ENCODE measurements at regions not wholly inside any gene's neighbourhood (a gene's known extent, or its start where the extent isn't known, plus 50 kb on each side); places are given as distances from the start of the nearest gene placed in this dataset.

- no peak for TF ChIP-seq CTCF (IDR thresholded peaks at IDR 0.05)
- no peak overlapping the region for H3K27ac Mint-ChIP-seq
- no peaks in the 10 kb centered on the region for H3K27me3 Mint-ChIP-seq
- H3K4me3 ChIP-seq (ENCODE audit: low read length): no peak overlapping the region
- ChIA-PET POLR2A (no interaction called here), CTCF (no interaction called here)
- H3K27me3 ChIP-seq (ENCODE audit: control insufficient read depth in 1 of 2, insufficient read depth in 2 of 2, low read length in 2 of 2): no peaks in the 10 kb centered on the region
- intact Hi-C loops (cut with DNase I, micrococcal nuclease): no loop called here
- H3K27ac ChIP-seq (ENCODE audit: low read depth in 1 of 2, low read length in 2 of 2): no peak overlapping the region
- no peak overlapping the region for H3K4me3 Mint-ChIP-seq
- H3K9me3 ChIP-seq (ENCODE audit: control insufficient read depth in 1 of 2, insufficient read depth in 1 of 2, low read length in 2 of 2): no peaks in the 10 kb centered on the region
- H3K36me3 ChIP-seq (ENCODE audit: insufficient read depth, low read length): no peaks in the 10 kb centered on the region
- no peaks in the 10 kb centered on the region for H3K4me1 Mint-ChIP-seq (ENCODE audit: low read depth)
- ATAC-seq (ENCODE audit: poor library complexity): no peak
- H3K9me3 Mint-ChIP-seq: peaks cover 2% of the 10 kb centered on the region
- no peaks in the 10 kb centered on the region for H3K36me3 Mint-ChIP-seq (ENCODE audit: low read depth)
- DNase-seq: no peak
- H3K4me1 ChIP-seq (ENCODE audit: insufficient read depth, low read length): no peaks in the 10 kb centered on the region
Observed at GRCh38 chr2:198692907-198693510, 764.7 kb downstream of the SATB2 start.

GRCh38 chr2:198691236-198691635 is 766.5 kb downstream of the SATB2 start:
- peaks cover 2% of the 10 kb centered on the region for H3K9me3 Mint-ChIP-seq
- no peak overlapping the region for H3K4me3 Mint-ChIP-seq
- no peak overlapping the region for H3K27ac ChIP-seq (ENCODE audit: low read depth in 1 of 2, low read length in 2 of 2)
- H3K36me3 ChIP-seq (ENCODE audit: insufficient read depth, low read length): no peaks in the 10 kb centered on the region
- intact Hi-C loops (cut with DNase I, micrococcal nuclease): no loop called here
- no peak for TF ChIP-seq CTCF (IDR thresholded peaks at IDR 0.05)
- H3K4me1 ChIP-seq (ENCODE audit: insufficient read depth, low read length): no peaks in the 10 kb centered on the region
- H3K27me3 Mint-ChIP-seq: no peaks in the 10 kb centered on the region
- no peak overlapping the region for H3K27ac Mint-ChIP-seq
- DNase-seq: no peak
- POLR2A ChIA-PET: no interaction called here
- no peak overlapping the region for H3K4me3 ChIP-seq (ENCODE audit: low read length)
- no peaks in the 10 kb centered on the region for H3K36me3 Mint-ChIP-seq (ENCODE audit: low read depth)
- no peaks in the 10 kb centered on the region for H3K9me3 ChIP-seq (ENCODE audit: control insufficient read depth in 1 of 2, insufficient read depth in 1 of 2, low read length in 2 of 2)
- H3K27me3 ChIP-seq (ENCODE audit: control insufficient read depth in 1 of 2, insufficient read depth in 2 of 2, low read length in 2 of 2): no peaks in the 10 kb centered on the region
- H3K4me1 Mint-ChIP-seq (ENCODE audit: low read depth): no peaks in the 10 kb centered on the region
- CTCF ChIA-PET: no interaction called here
- ATAC-seq (ENCODE audit: poor library complexity): no peak

GRCh38 chr2:198664321-198664720 is 793.4 kb downstream of the SATB2 start:
- Mint-ChIP-seq H3K27me3 (no peaks in the 10 kb centered on the region), H3K9me3 (no peaks in the 10 kb centered on the region), H3K27ac (no peak overlapping the region), H3K36me3 (ENCODE audit: low read depth) (no peaks in the 10 kb centered on the region), H3K4me3 (no peak overlapping the region), H3K4me1 (ENCODE audit: low read depth) (no peaks in the 10 kb centered on the region)
- no peak overlapping the region for H3K4me3 ChIP-seq (ENCODE audit: low read length)
- no peaks in the 10 kb centered on the region for H3K27me3 ChIP-seq (ENCODE audit: control insufficient read depth in 1 of 2, insufficient read depth in 2 of 2, low read length in 2 of 2)
- no peaks in the 10 kb centered on the region for H3K4me1 ChIP-seq (ENCODE audit: insufficient read depth, low read length)
- no peak for ATAC-seq (ENCODE audit: poor library complexity)
- DNase-seq: no peak
- H3K9me3 ChIP-seq (ENCODE audit: control insufficient read depth in 1 of 2, insufficient read depth in 1 of 2, low read length in 2 of 2): no peaks in the 10 kb centered on the region
- no peak for TF ChIP-seq CTCF (IDR thresholded peaks at IDR 0.05)
- no peak overlapping the region for H3K27ac ChIP-seq (ENCODE audit: low read depth in 1 of 2, low read length in 2 of 2)
- POLR2A ChIA-PET: no interaction called here
- H3K36me3 ChIP-seq (ENCODE audit: insufficient read depth, low read length): no peaks in the 10 kb centered on the region
- CTCF ChIA-PET: no interaction called here
- intact Hi-C loops (cut with DNase I, micrococcal nuclease): no loop called here
